ENCODE measurements at regions not wholly inside any gene's neighbourhood (a gene's known extent, or its start where the extent isn't known, plus 50 kb on each side); places are given as distances from the start of the nearest gene placed in this dataset.

GRCh38 chr16:51057969-51058337 lies 93.1 kb downstream of the SALL1 start:
- Histone ChIP-seq H2BK20ac (ENCODE audit: low read length) (no peak overlapping the region), H2BK120ac (replicated peaks; ENCODE audit: low read depth, low read length) (no peak overlapping the region), H4K91ac (replicated peaks; ENCODE audit: insufficient read length, low read length) (no peak overlapping the region), H3K4me3 (ENCODE audit: extremely low read depth in 1 of 4, insufficient read depth in 2 of 4, low read depth in 3 of 4, low read length in 4 of 4) (no peak overlapping the region), H3K27me3 (replicated peaks in 1 of 4; ENCODE audit: control insufficient read depth in 3 of 4, extremely low read depth in 1 of 4, insufficient read depth in 3 of 4, low read length in 3 of 4) (no peaks in the 10 kb centered on the region), H3K27ac (ENCODE audit: low read depth, low read length) (no peak overlapping the region), H3K9ac (replicated peaks in 1 of 4; ENCODE audit: extremely low read depth in 1 of 4, low read depth in 3 of 4, low read length in 3 of 4) (no peak overlapping the region), H3K14ac (ENCODE audit: insufficient read length) (no peak overlapping the region), H3K4ac (replicated peaks; ENCODE audit: insufficient read length, low read depth, low read length) (no peak overlapping the region), H3K4me2 (ENCODE audit: insufficient read depth in 1 of 2, low read depth in 2 of 2, low read length in 2 of 2) (no peak overlapping the region), H3K18ac (ENCODE audit: extremely low read depth, low read length) (no peak overlapping the region), H2BK15ac (ENCODE audit: low read length) (no peak overlapping the region), H3K56ac (replicated peaks; ENCODE audit: insufficient read length, low read depth, low read length) (no peak overlapping the region), H3K79me2 (ENCODE audit: control insufficient read depth in 1 of 2, insufficient read depth in 2 of 2, low read length in 2 of 2) (no peaks in the 10 kb centered on the region), H3K23me2 (ENCODE audit: low read depth, low read length) (no peaks in the 10 kb centered on the region; the same call in 1 of the 2 replicates), H3K36me3 (ENCODE audit: control insufficient read depth in 2 of 4, insufficient read depth in 4 of 4, low read length in 3 of 4) (no peaks in the 10 kb centered on the region), H2AK5ac (ENCODE audit: low read depth, low read length) (no peak overlapping the region), H4K5ac (ENCODE audit: insufficient read length, low read depth, low read length) (no peak overlapping the region), H2BK5ac (ENCODE audit: low read depth, low read length) (no peak overlapping the region), H2AFZ (ENCODE audit: low read length) (no peak overlapping the region), H3K23ac (ENCODE audit: insufficient read length) (no peak overlapping the region), H4K8ac (ENCODE audit: extremely low read depth, insufficient read depth, low read length) (no peak overlapping the region), H4K20me1 (replicated peaks in 1 of 2; ENCODE audit: control insufficient read depth in 1 of 2, insufficient read depth in 2 of 2, low read length in 2 of 2) (no peaks in the 10 kb centered on the region), H3K4me1 (replicated peaks in 1 of 4; ENCODE audit: control insufficient read depth in 3 of 4, insufficient read depth in 4 of 4, low read length in 3 of 4) (peaks cover 0 to 2% (median 0%) of the 10 kb centered on the region in 4 experiments; a peak in 2 of 7 replicates), H3K79me1 (ENCODE audit: low read depth, low read length) (no peaks in the 10 kb centered on the region), H2BK12ac (ENCODE audit: low read depth, low read length) (no peak overlapping the region), H3K9me3 (ENCODE audit: insufficient read depth in 2 of 2, low read depth in 1 of 2, low read length in 1 of 2) (no peaks in the 10 kb centered on the region)
- POLR2A ChIA-PET (ENCODE audit: partially characterized antibody): no interaction called here
- TF ChIP-seq EGR1 (IDR thresholded peaks at IDR 0.05; ENCODE audit: borderline replicate concordance, low read depth, low read length) (no peak), RXRA (IDR thresholded peaks at IDR 0.05; ENCODE audit: insufficient read depth, low read depth, low read length) (no peak), TCF12 (IDR thresholded peaks at IDR 0.05; ENCODE audit: low read depth, low read length) (no peak), CEBPB (IDR thresholded peaks at IDR 0.05; ENCODE audit: low read depth, low read length) (no peak), KDM5A (IDR thresholded peaks at IDR 0.05; ENCODE audit: low read length) (no peak), JUND (IDR thresholded peaks at IDR 0.05; ENCODE audit: low read length) (no peak), TBP (IDR thresholded peaks at IDR 0.05; ENCODE audit: low read depth, low read length) (no peak), ASH2L (IDR thresholded peaks at IDR 0.05; ENCODE audit: low read length) (no peak), SIX5 (IDR thresholded peaks at IDR 0.05; ENCODE audit: low read depth, low read length) (no peak), BRCA1 (IDR thresholded peaks at IDR 0.05; ENCODE audit: low read depth, low read length) (no peak), NRF1 (IDR thresholded peaks at IDR 0.05; ENCODE audit: low read depth, low read length) (no peak), GTF2F1 (IDR thresholded peaks at IDR 0.05; ENCODE audit: borderline replicate concordance, low read depth, low read length) (no peak), MAFK (IDR thresholded peaks at IDR 0.05; ENCODE audit: low read depth, low read length) (no peak)
- TF ChIP-seq, protein P1, sequence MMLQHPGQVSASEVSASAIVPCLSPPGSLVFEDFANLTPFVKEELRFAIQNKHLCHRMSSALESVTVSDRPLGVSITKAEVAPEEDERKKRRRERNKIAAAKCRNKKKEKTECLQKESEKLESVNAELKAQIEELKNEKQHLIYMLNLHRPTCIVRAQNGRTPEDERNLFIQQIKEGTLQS (IDR thresholded peaks at IDR 0.05; ENCODE audit: insufficient read depth, low read depth, low read length): no peak
- FAIRE-seq (no peak), DNase-seq (ENCODE audit: low read depth in 1 of 2, low spot score in 2 of 2) (no peak)
- WGBS, 2 experiments (ENCODE audit: extremely low coverage in 1 of 2, insufficient coverage in 1 of 2, insufficient read length in 1 of 2, insufficient replicate concordance in 2 of 2, low coverage in 1 of 2, low lambda C conversion rate in 2 of 2, missing lambda C conversion rate in 1 of 2): 90% methylated on average over 2 of the region's 2 CpGs; no CpG with 5 or more reads in 1 of the 2 experiments
- CTCF ChIA-PET (ENCODE audit: partially characterized antibody): interaction anchor here (1.0 kb wide), 1 partner anchor 9 kb away, joined by 6 read pairs; no protein-coding TSS in a partner anchor
